ENCODE measurements at regions not wholly inside any gene's neighbourhood (a gene's known extent, or its start where the extent isn't known, plus 50 kb on each side); places are given as distances from the start of the nearest gene placed in this dataset.

GRCh38 chr7:26035552-26035951 is 116.4 kb upstream of the NFE2L3 start:
- peaks cover 9% of the 10 kb centered on the region for H3K4me1 Mint-ChIP-seq
- H3K36me3 Mint-ChIP-seq: no peaks in the 10 kb centered on the region
- DNase-seq: no peak
- H3K27me3 Mint-ChIP-seq: peaks cover 32% of the 10 kb centered on the region
- no peak overlapping the region for H3K27ac Mint-ChIP-seq
- peaks cover 3% of the 10 kb centered on the region for H3K9me3 Mint-ChIP-seq
- H3K4me3 Mint-ChIP-seq: no peak overlapping the region

- H3K9me3 Mint-ChIP-seq: peaks cover 3% of the 10 kb centered on the region
- peaks cover 27% of the 10 kb centered on the region for H3K27me3 Mint-ChIP-seq
- no peaks in the 10 kb centered on the region for H3K36me3 Mint-ChIP-seq
These were observed 115.9 kb upstream of the NFE2L3 start for GRCh38 chr7:26036092-26036491.

GRCh38 chr7:26038201-26038990 is 113.6 kb upstream of the NFE2L3 start:
- Mint-ChIP-seq H3K9me3 (peaks cover 3% of the 10 kb centered on the region), H3K27ac (no peak overlapping the region), H3K4me3 (no peak overlapping the region), H3K36me3 (no peaks in the 10 kb centered on the region), H3K27me3 (peaks cover 24% of the 10 kb centered on the region), H3K4me1 (peaks cover 9% of the 10 kb centered on the region)
- no peak for DNase-seq

More at GRCh38 chr7:26036092-26036491, 115.9 kb upstream of the NFE2L3 start:
- Mint-ChIP-seq H3K4me1 (peaks cover 9% of the 10 kb centered on the region), H3K27ac (no peak overlapping the region), H3K4me3 (no peak overlapping the region)
- no peak for DNase-seq

GRCh38 chr7:26040085-26040484 is 111.9 kb upstream of the NFE2L3 start:
- H3K4me3 Mint-ChIP-seq: no peak overlapping the region
- H3K4me1 Mint-ChIP-seq: peaks cover 9% of the 10 kb centered on the region
- H3K36me3 Mint-ChIP-seq: no peaks in the 10 kb centered on the region
- no peak for DNase-seq
- H3K27me3 Mint-ChIP-seq: peaks cover 29% of the 10 kb centered on the region
- H3K27ac Mint-ChIP-seq: no peak overlapping the region
- H3K9me3 Mint-ChIP-seq: peaks cover 3% of the 10 kb centered on the region

GRCh38 chr7:26042237-26042636 is 109.8 kb upstream of the NFE2L3 start:
- H3K9me3 Mint-ChIP-seq: no peaks in the 10 kb centered on the region
- H3K27me3 Mint-ChIP-seq: peaks cover 25% of the 10 kb centered on the region
- H3K4me1 Mint-ChIP-seq: peaks cover 9% of the 10 kb centered on the region
- no peak for DNase-seq
- H3K4me3 Mint-ChIP-seq: no peak overlapping the region
- no peak overlapping the region for H3K27ac Mint-ChIP-seq
- H3K36me3 Mint-ChIP-seq: no peaks in the 10 kb centered on the region

GRCh38 chr7:26043801-26044200 is 108.2 kb upstream of the NFE2L3 start:
- Mint-ChIP-seq H3K27ac (no peak overlapping the region), H3K4me1 (peaks cover under 1% of the 10 kb centered on the region), H3K36me3 (no peaks in the 10 kb centered on the region), H3K9me3 (no peaks in the 10 kb centered on the region), H3K4me3 (no peak overlapping the region), H3K27me3 (peaks cover 15% of the 10 kb centered on the region)
- no peak for DNase-seq

- no peak overlapping the region for H3K27ac Mint-ChIP-seq
- peaks cover 14% of the 10 kb centered on the region for H3K27me3 Mint-ChIP-seq
- no peaks in the 10 kb centered on the region for H3K36me3 Mint-ChIP-seq
- H3K4me1 Mint-ChIP-seq: no peaks in the 10 kb centered on the region
- DNase-seq: no peak
- no peaks in the 10 kb centered on the region for H3K9me3 Mint-ChIP-seq
- no peak overlapping the region for H3K4me3 Mint-ChIP-seq
These were observed 107.7 kb upstream of the NFE2L3 start for GRCh38 chr7:26044320-26044719.

- Mint-ChIP-seq H3K9me3 (no peaks in the 10 kb centered on the region), H3K4me3 (no peak overlapping the region), H3K36me3 (no peaks in the 10 kb centered on the region), H3K4me1 (no peaks in the 10 kb centered on the region), H3K27ac (no peak overlapping the region), H3K27me3 (peaks cover 20% of the 10 kb centered on the region)
- DNase-seq: no peak
These were observed 105.8 kb upstream of the NFE2L3 start for GRCh38 chr7:26046150-26046549.

GRCh38 chr7:26046878-26047277 is 105.1 kb upstream of the NFE2L3 start:
- H3K4me1 Mint-ChIP-seq: no peaks in the 10 kb centered on the region
- H3K36me3 Mint-ChIP-seq: no peaks in the 10 kb centered on the region
- no peaks in the 10 kb centered on the region for H3K9me3 Mint-ChIP-seq
- no peak for DNase-seq
- H3K27me3 Mint-ChIP-seq: peaks cover 27% of the 10 kb centered on the region
- no peak overlapping the region for H3K4me3 Mint-ChIP-seq
- no peak overlapping the region for H3K27ac Mint-ChIP-seq

GRCh38 chr7:26048663-26049062 is 103.3 kb upstream of the NFE2L3 start:
- no peaks in the 10 kb centered on the region for H3K4me1 Mint-ChIP-seq
- no peaks in the 10 kb centered on the region for H3K36me3 Mint-ChIP-seq
- H3K4me3 Mint-ChIP-seq: no peak overlapping the region
- H3K27ac Mint-ChIP-seq: no peak overlapping the region
- DNase-seq: no peak
- H3K9me3 Mint-ChIP-seq: no peaks in the 10 kb centered on the region
- peaks cover 29% of the 10 kb centered on the region for H3K27me3 Mint-ChIP-seq

- Mint-ChIP-seq H3K9me3 (peaks cover 2% of the 10 kb centered on the region), H3K27ac (no peak overlapping the region), H3K36me3 (peaks cover 2% of the 10 kb centered on the region), H3K4me1 (no peaks in the 10 kb centered on the region), H3K27me3 (peaks cover 31% of the 10 kb centered on the region), H3K4me3 (no peak overlapping the region)
- no peak for DNase-seq
These were observed 102.9 kb upstream of the NFE2L3 start for GRCh38 chr7:26049081-26049480.

GRCh38 chr7:26051021-26051420 is 101.0 kb upstream of the NFE2L3 start:
- Mint-ChIP-seq H3K9me3 (peaks cover 2% of the 10 kb centered on the region), H3K36me3 (peaks cover 2% of the 10 kb centered on the region), H3K4me3 (no peak overlapping the region), H3K27ac (no peak overlapping the region), H3K27me3 (peaks cover 34% of the 10 kb centered on the region), H3K4me1 (no peaks in the 10 kb centered on the region)
- no peak for DNase-seq

- no peak for DNase-seq
- Mint-ChIP-seq H3K27me3 (peaks cover 37% of the 10 kb centered on the region), H3K4me3 (no peak overlapping the region), H3K36me3 (peaks cover 2% of the 10 kb centered on the region), H3K9me3 (peaks cover 2% of the 10 kb centered on the region), H3K27ac (no peak overlapping the region), H3K4me1 (no peaks in the 10 kb centered on the region)
These were observed 99.3 kb upstream of the NFE2L3 start for GRCh38 chr7:26052706-26053105.

- Mint-ChIP-seq H3K4me1 (no peaks in the 10 kb centered on the region), H3K4me3 (no peak overlapping the region), H3K27me3 (peaks cover 37% of the 10 kb centered on the region), H3K36me3 (peaks cover 2% of the 10 kb centered on the region), H3K9me3 (peaks cover 2% of the 10 kb centered on the region), H3K27ac (no peak overlapping the region)
- no peak for DNase-seq
These were observed 97.6 kb upstream of the NFE2L3 start for GRCh38 chr7:26054386-26054785.

- Mint-ChIP-seq H3K9me3 (peaks cover 2% of the 10 kb centered on the region), H3K4me1 (no peaks in the 10 kb centered on the region), H3K36me3 (peaks cover 2% of the 10 kb centered on the region), H3K27me3 (peaks cover 32% of the 10 kb centered on the region), H3K27ac (no peak overlapping the region), H3K4me3 (no peak overlapping the region)
- DNase-seq: no peak
These were observed 96.8 kb upstream of the NFE2L3 start for GRCh38 chr7:26055241-26055640.
